Activated CD8-positive, alpha-beta T cell treated with anti-CD3 and anti-CD28 coated beads for 36 hours (primary cell): ENCODE measurements at regions not wholly inside any gene's neighbourhood (a gene's known extent, or its start where the extent isn't known, plus 50 kb on each side); places are given as distances from the start of the nearest gene placed in this dataset.

ENCODE experiments used
- ATAC-seq: fragments of 200-7000 bp; cut with Tn5 transposase; one replicate; pipeline ENCODE4 v1.10.0; 2021; ENCODE audit warnings: mild to moderate bottlenecking, moderate library complexity
- CTCF ChIA-PET: fragments of 350-600 bp; sonication (Branson Sonifier 250); formaldehyde crosslinking; loops from one replicate; lab custom pipeline; 2021; ENCODE audit warnings: antibody characterized with exemption; lab: Charles Lee
- POLR2A ChIA-PET: fragments of 350-600 bp; sonication (Branson Sonifier 250); formaldehyde crosslinking; loops from one replicate; lab custom pipeline; 2021; ENCODE audit warnings: antibody characterized with exemption; lab: Charles Lee
- DNase-seq: peaks from one replicate; pipeline ENCODE4 v3.0.0-alpha.2; 2020
- H3K27ac Mint-ChIP-seq: one replicate; pipeline ENCODE4 v1.8.0; 2021; ENCODE audit warnings: mild to moderate bottlenecking, mixed read lengths
- H3K27me3 Mint-ChIP-seq: one replicate; pipeline ENCODE4 v1.8.0; 2021; ENCODE audit warnings: mixed read lengths
- H3K36me3 Mint-ChIP-seq: one replicate; pipeline ENCODE4 v1.8.0; 2021; ENCODE audit warnings: low read depth, mixed read lengths
- H3K4me1 Mint-ChIP-seq: one replicate; pipeline ENCODE4 v1.8.0; 2021; ENCODE audit warnings: low read depth, mixed read lengths
- H3K4me3 Mint-ChIP-seq: one replicate; pipeline ENCODE4 v1.8.0; 2021; ENCODE audit warnings: mild to moderate bottlenecking, moderate library complexity, mixed read lengths
- H3K9me3 Mint-ChIP-seq: one replicate; pipeline ENCODE4 v1.8.0; 2021; ENCODE audit warnings: mixed read lengths
- CTCF ChIP-seq: fragments of 200-600 bp; IDR thresholded peaks from one replicate; pipeline ENCODE4 v1.8.0; 2022; ENCODE audit warnings: antibody characterized with exemption, mild to moderate bottlenecking
- intact Hi-C: fragments of 100-400 bp; cut with micrococcal nuclease; formaldehyde crosslinking; loops from one replicate; pipeline ENCODE4 v1.10.0; 2022

GRCh38 chr4:18441203-18441590, 419.6 kb upstream of the LCORL start:
- Mint-ChIP-seq H3K27me3 (peaks cover 2% of the 10 kb centered on the region), H3K4me1 (no peaks in the 10 kb centered on the region), H3K9me3 (peaks cover 7% of the 10 kb centered on the region), H3K4me3 (no peak overlapping the region), H3K27ac (no peak overlapping the region), H3K36me3 (no peaks in the 10 kb centered on the region)
- DNase-seq (no peak), ATAC-seq (no peak)
- CTCF ChIA-PET: no interaction called here
- POLR2A ChIA-PET: no interaction called here
- intact Hi-C loops: no loop called here
- TF ChIP-seq CTCF: no peak

GRCh38 chr4:18440527-18441202, 419.1 kb upstream of the LCORL start:
- Mint-ChIP-seq H3K4me1 (no peaks in the 10 kb centered on the region), H3K4me3 (no peak overlapping the region), H3K27ac (no peak overlapping the region), H3K9me3 (peaks cover 7% of the 10 kb centered on the region), H3K27me3 (peaks cover 2% of the 10 kb centered on the region), H3K36me3 (no peaks in the 10 kb centered on the region)
- DNase-seq: no peak
- ChIA-PET POLR2A (no interaction called here), CTCF (interaction anchor here (0.7 kb wide), 1 partner anchor 126 kb away, joined by 3 read pairs; no protein-coding TSS in a partner anchor)
- ATAC-seq: no peak
- TF ChIP-seq CTCF: no peak
- intact Hi-C loops: no loop called here

GRCh38 chr4:18439311-18439710, 417.8 kb upstream of the LCORL start:
- no peaks in the 10 kb centered on the region for H3K4me1 Mint-ChIP-seq
- no peaks in the 10 kb centered on the region for H3K36me3 Mint-ChIP-seq
- TF ChIP-seq CTCF: no peak
- H3K27ac Mint-ChIP-seq: no peak overlapping the region
- ChIA-PET CTCF (no interaction called here), POLR2A (no interaction called here)
- intact Hi-C loops: no loop called here
- DNase-seq (no peak), ATAC-seq (no peak)
- no peak overlapping the region for H3K4me3 Mint-ChIP-seq
- peaks cover 1% of the 10 kb centered on the region for H3K9me3 Mint-ChIP-seq
- peaks cover 2% of the 10 kb centered on the region for H3K27me3 Mint-ChIP-seq

- no peaks in the 10 kb centered on the region for H3K4me1 Mint-ChIP-seq
- ChIA-PET CTCF (no interaction called here), POLR2A (no interaction called here)
These were observed 414.2 kb upstream of the LCORL start for GRCh38 chr4:18435781-18436180.

More at GRCh38 chr4:18435781-18436180, 414.2 kb upstream of the LCORL start:
- ATAC-seq (no peak), DNase-seq (no peak)
- peaks cover 2% of the 10 kb centered on the region for H3K27me3 Mint-ChIP-seq
- H3K4me3 Mint-ChIP-seq: no peak overlapping the region
- H3K9me3 Mint-ChIP-seq: peaks cover 1% of the 10 kb centered on the region
- no peak for TF ChIP-seq CTCF
- no peaks in the 10 kb centered on the region for H3K36me3 Mint-ChIP-seq
- intact Hi-C loops: no loop called here
- no peak overlapping the region for H3K27ac Mint-ChIP-seq
